HG03575 (cell line): ENCODE measurements at regions not wholly inside any gene's neighbourhood (a gene's known extent, or its start where the extent isn't known, plus 50 kb on each side); places are given as distances from the start of the nearest gene placed in this dataset.

Source experiments
- ATAC-seq: cut with Tn5 transposase; IDR thresholded peaks from one replicate; pipeline ENCODE4 v1.9.1; 2021; ENCODE audit not compliant: unreplicated experiment, insufficient number of reproducible peaks, low FRiP score; ENCODE audit errors: extremely low read depth

GRCh38 chr11:22510010-22510409 is 115.6 kb downstream of the FANCF start:
- ATAC-seq = no peak

- ATAC-seq = no peak
Measured at GRCh38 chr11:22508665-22509064, 117.0 kb downstream of the FANCF start.

- no peak for ATAC-seq
Measured at GRCh38 chr11:22497474-22497873, 128.1 kb downstream of the FANCF start.

- ATAC-seq = no peak
Measured at GRCh38 chr11:22491555-22492225, 133.9 kb downstream of the FANCF start.

- no peak for ATAC-seq
Measured at GRCh38 chr11:22479971-22480720, 142.0 kb downstream of the SLC17A6 start.

GRCh38 chr11:22479208-22479607 is 141.0 kb downstream of the SLC17A6 start:
- no peak for ATAC-seq

GRCh38 chr11:22478169-22478568 is 140.0 kb downstream of the SLC17A6 start:
- no peak for ATAC-seq

- ATAC-seq = no peak
Measured at GRCh38 chr11:22477312-22477711, 139.1 kb downstream of the SLC17A6 start.

GRCh38 chr11:22476589-22476988 is 138.4 kb downstream of the SLC17A6 start:
- no peak for ATAC-seq

GRCh38 chr11:22474616-22475015 is 136.4 kb downstream of the SLC17A6 start:
- no peak for ATAC-seq

- no peak for ATAC-seq
Measured at GRCh38 chr11:22473586-22473985, 135.4 kb downstream of the SLC17A6 start.

- no peak for ATAC-seq
Measured at GRCh38 chr11:22472306-22472705, 134.1 kb downstream of the SLC17A6 start.

- no peak for ATAC-seq
Measured at GRCh38 chr11:22471385-22471784, 133.2 kb downstream of the SLC17A6 start.

GRCh38 chr11:22467741-22468140 is 129.6 kb downstream of the SLC17A6 start:
- no peak for ATAC-seq

- ATAC-seq = no peak
Measured at GRCh38 chr11:22467248-22467647, 129.1 kb downstream of the SLC17A6 start.

- no peak for ATAC-seq
Measured at GRCh38 chr11:22466809-22467208, 128.6 kb downstream of the SLC17A6 start.

GRCh38 chr11:22466351-22466750 is 128.2 kb downstream of the SLC17A6 start:
- ATAC-seq = no peak

GRCh38 chr11:22465620-22466019 is 127.4 kb downstream of the SLC17A6 start:
- no peak for ATAC-seq

- ATAC-seq = no peak
Measured at GRCh38 chr11:22461626-22462025, 123.4 kb downstream of the SLC17A6 start.

- ATAC-seq = no peak
Measured at GRCh38 chr11:22460181-22460580, 122.0 kb downstream of the SLC17A6 start.

GRCh38 chr11:22459048-22459447 is 120.9 kb downstream of the SLC17A6 start:
- ATAC-seq = no peak
